ENCODE measurements at regions not wholly inside any gene's neighbourhood (a gene's known extent, or its start where the extent isn't known, plus 50 kb on each side); places are given as distances from the start of the nearest gene placed in this dataset.
A peak's percentile ranks its signal among the peaks of the same experiment; 100 is the strongest.

DNA sequence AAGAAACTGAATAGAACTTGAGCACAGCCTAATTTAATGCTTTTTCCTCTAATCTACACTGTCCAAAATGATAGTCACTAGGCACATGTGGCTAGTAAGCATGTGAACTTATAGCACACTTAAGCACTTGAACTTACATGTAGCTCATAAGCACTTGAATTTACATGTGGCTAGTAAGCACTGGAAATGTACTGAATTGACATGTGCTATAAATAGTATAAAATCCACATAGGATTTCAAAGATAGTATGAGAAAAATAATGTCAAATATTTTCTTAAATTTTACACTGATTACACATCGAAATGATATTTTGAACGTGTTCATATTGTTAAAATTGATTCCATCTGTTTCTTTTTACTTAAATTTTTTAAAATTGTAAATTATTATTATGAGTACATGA lies 167.3 kb downstream of the CARTPT start:
- H2BK5ac ChIP-seq (ENCODE audit: low read depth, low read length, poor library complexity, severe bottlenecking) = no peak overlapping the region
- no CpG with 5 or more reads among the region's 2 CpGs for WGBS
- H3K4ac ChIP-seq (ENCODE audit: low read depth in 1 of 2, low read length in 2 of 2) = no peak overlapping the region
- no peak overlapping the region for H2BK15ac ChIP-seq (ENCODE audit: low read depth, poor library complexity, severe bottlenecking)
- no peak overlapping the region for H3K4me2 ChIP-seq (ENCODE audit: low read length, poor library complexity, severe bottlenecking)
- no peaks in the 10 kb centered on the region for H3K36me3 ChIP-seq (ENCODE audit: control insufficient read depth in 1 of 2, insufficient read depth in 2 of 2, low read depth in 1 of 2, low read length in 2 of 2)
- H4K91ac ChIP-seq (ENCODE audit: low read length) = no peak overlapping the region
- H3K18ac ChIP-seq (ENCODE audit: low read depth in 1 of 2, low read length in 2 of 2) = no peak overlapping the region
- no peak overlapping the region for H2BK120ac ChIP-seq (ENCODE audit: low read depth, low read length)
- H3K79me1 ChIP-seq (replicated peaks; ENCODE audit: low read length, poor library complexity, severe bottlenecking) = no peaks in the 10 kb centered on the region
- H3K23ac ChIP-seq (ENCODE audit: low read length in 2 of 2) = no peak overlapping the region
- H2BK12ac ChIP-seq (ENCODE audit: low read length in 2 of 2) = no peak overlapping the region
- no peak overlapping the region for H2AFZ ChIP-seq (ENCODE audit: low read depth, low read length)
- no peak overlapping the region for H3K9ac ChIP-seq (ENCODE audit: low read length)
- no peak overlapping the region for H3K14ac ChIP-seq (ENCODE audit: low read length in 2 of 2)
- H3K27ac ChIP-seq (ENCODE audit: low read length, poor library complexity, severe bottlenecking) = no peak overlapping the region
- no peak overlapping the region for H2AK5ac ChIP-seq (ENCODE audit: low read length, severe bottlenecking)
- no peaks in the 10 kb centered on the region for H3K4me1 ChIP-seq (ENCODE audit: control insufficient read depth, insufficient read depth, low read depth, low read length)
- H4K8ac ChIP-seq (ENCODE audit: low read length) = no peak overlapping the region
- H3K9me3 ChIP-seq (ENCODE audit: control insufficient read depth, low read length) = no peaks in the 10 kb centered on the region
- H3K4me3 ChIP-seq (ENCODE audit: insufficient read depth in 1 of 2, low read depth in 1 of 2, low read length in 2 of 2) = no peak overlapping the region
- no peak for DNase-seq
- peaks cover 13 to 20% of the 10 kb centered on the region in 2 experiments for H3K27me3 ChIP-seq (ENCODE audit: control insufficient read depth in 1 of 2, insufficient read depth in 1 of 2, low read length in 2 of 2)

DNA sequence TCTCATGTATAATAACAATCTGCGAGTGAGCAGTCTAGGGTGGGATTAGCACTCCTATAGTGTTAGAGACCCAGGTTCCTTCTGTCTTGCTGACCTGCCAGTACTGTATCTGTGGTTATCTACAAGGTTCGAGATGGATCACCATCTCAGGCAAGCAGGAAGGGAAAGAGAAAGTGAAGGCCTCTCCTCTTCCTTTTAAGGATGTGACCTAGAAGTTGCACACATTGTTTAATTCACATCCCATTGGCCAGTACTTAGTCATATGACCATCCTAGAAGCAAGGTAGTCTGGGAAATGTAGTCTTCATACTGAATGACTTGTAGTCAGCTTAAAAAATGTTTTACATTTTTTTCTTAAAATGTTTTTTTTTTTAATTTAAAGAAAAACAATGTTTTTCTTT lies 168.6 kb downstream of the CARTPT start:
- Histone ChIP-seq H3K27me3 (ENCODE audit: control insufficient read depth in 1 of 2, insufficient read depth in 1 of 2, low read length in 2 of 2) (peaks cover 10 to 17% of the 10 kb centered on the region in 2 experiments), H2BK120ac (ENCODE audit: low read depth, low read length) (no peak overlapping the region), H2BK15ac (ENCODE audit: low read depth, poor library complexity, severe bottlenecking) (no peak overlapping the region), H2AFZ (ENCODE audit: low read depth, low read length) (no peak overlapping the region), H3K4me3 (ENCODE audit: insufficient read depth in 1 of 2, low read depth in 1 of 2, low read length in 2 of 2) (peak overlapping the region in 1 of 2 experiments; percentile 11), H3K27ac (ENCODE audit: low read length, poor library complexity, severe bottlenecking) (no peak overlapping the region), H3K79me1 (replicated peaks; ENCODE audit: low read length, poor library complexity, severe bottlenecking) (no peaks in the 10 kb centered on the region), H3K23ac (ENCODE audit: low read length in 2 of 2) (no peak overlapping the region), H3K9ac (ENCODE audit: low read length) (no peak overlapping the region), H2BK5ac (ENCODE audit: low read depth, low read length, poor library complexity, severe bottlenecking) (no peak overlapping the region), H2AK5ac (ENCODE audit: low read length, severe bottlenecking) (no peak overlapping the region), H3K14ac (ENCODE audit: low read length in 2 of 2) (no peak overlapping the region), H3K36me3 (ENCODE audit: control insufficient read depth in 1 of 2, insufficient read depth in 2 of 2, low read depth in 1 of 2, low read length in 2 of 2) (no peaks in the 10 kb centered on the region), H3K18ac (ENCODE audit: low read depth in 1 of 2, low read length in 2 of 2) (no peak overlapping the region), H3K4me2 (ENCODE audit: low read length, poor library complexity, severe bottlenecking) (no peak overlapping the region), H2BK12ac (ENCODE audit: low read length in 2 of 2) (no peak overlapping the region), H4K91ac (ENCODE audit: low read length) (no peak overlapping the region), H3K9me3 (ENCODE audit: control insufficient read depth, low read length) (no peaks in the 10 kb centered on the region), H4K8ac (ENCODE audit: low read length) (peak overlapping the region; percentile 73), H3K4ac (ENCODE audit: low read depth in 1 of 2, low read length in 2 of 2) (no peak overlapping the region), H3K4me1 (ENCODE audit: control insufficient read depth, insufficient read depth, low read depth, low read length) (no peaks in the 10 kb centered on the region)
- peak; percentile 91 for DNase-seq
- WGBS = 100% methylated on average over 2 of the region's 2 CpGs

DNA sequence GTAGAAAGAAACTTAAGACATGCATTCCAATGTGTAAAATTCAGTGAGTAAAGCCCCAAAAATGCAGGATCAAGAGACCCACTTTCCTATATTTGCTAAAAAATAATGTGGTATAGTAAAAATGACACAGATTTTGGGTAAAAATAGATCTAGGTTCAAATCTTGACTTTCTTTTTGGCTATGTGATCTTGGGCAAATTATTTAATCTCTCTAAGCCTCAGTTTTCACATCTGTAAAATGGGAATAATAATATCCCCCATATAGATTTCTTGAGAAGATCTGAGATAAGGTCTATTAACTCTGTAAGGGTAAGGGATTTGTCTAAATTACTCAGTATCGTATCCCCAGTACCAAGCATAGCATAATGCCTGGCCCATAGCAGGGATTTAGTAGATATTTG lies 172.3 kb downstream of the CARTPT start:
- no peaks in the 10 kb centered on the region for H3K4me1 ChIP-seq (ENCODE audit: control insufficient read depth, insufficient read depth, low read depth, low read length)
- no peak overlapping the region for H2AK5ac ChIP-seq (ENCODE audit: low read length, severe bottlenecking)
- H3K9me3 ChIP-seq (ENCODE audit: control insufficient read depth, low read length) = no peaks in the 10 kb centered on the region
- H2BK12ac ChIP-seq (ENCODE audit: low read length in 2 of 2) = no peak overlapping the region
- H3K4me2 ChIP-seq (ENCODE audit: low read length, poor library complexity, severe bottlenecking) = no peak overlapping the region
- H4K91ac ChIP-seq (ENCODE audit: low read length) = no peak overlapping the region
- H3K36me3 ChIP-seq (ENCODE audit: control insufficient read depth in 1 of 2, insufficient read depth in 2 of 2, low read depth in 1 of 2, low read length in 2 of 2) = no peaks in the 10 kb centered on the region
- no peak overlapping the region for H2BK15ac ChIP-seq (ENCODE audit: low read depth, poor library complexity, severe bottlenecking)
- no peak overlapping the region for H3K18ac ChIP-seq (ENCODE audit: low read depth in 1 of 2, low read length in 2 of 2)
- no peak overlapping the region for H2BK120ac ChIP-seq (ENCODE audit: low read depth, low read length)
- no peak overlapping the region for H2BK5ac ChIP-seq (ENCODE audit: low read depth, low read length, poor library complexity, severe bottlenecking)
- no peak overlapping the region for H4K8ac ChIP-seq (ENCODE audit: low read length)
- H3K27me3 ChIP-seq (ENCODE audit: control insufficient read depth in 1 of 2, insufficient read depth in 1 of 2, low read length in 2 of 2) = peaks cover 29% of the 10 kb centered on the region in 2 experiments
- no peak overlapping the region for H2AFZ ChIP-seq (ENCODE audit: low read depth, low read length)
- no peak overlapping the region for H3K23ac ChIP-seq (ENCODE audit: low read length in 2 of 2)
- H3K27ac ChIP-seq (ENCODE audit: low read length, poor library complexity, severe bottlenecking) = no peak overlapping the region
- 100% methylated on average over 1 of the region's 1 CpG for WGBS
- DNase-seq = no peak
- no peak overlapping the region for H3K4ac ChIP-seq (ENCODE audit: low read depth in 1 of 2, low read length in 2 of 2)
- no peak overlapping the region for H3K9ac ChIP-seq (ENCODE audit: low read length)
- H3K14ac ChIP-seq (ENCODE audit: low read length in 2 of 2) = no peak overlapping the region
- no peak overlapping the region for H3K4me3 ChIP-seq (ENCODE audit: insufficient read depth in 1 of 2, low read depth in 1 of 2, low read length in 2 of 2)
- no peaks in the 10 kb centered on the region for H3K79me1 ChIP-seq (replicated peaks; ENCODE audit: low read length, poor library complexity, severe bottlenecking)

DNA sequence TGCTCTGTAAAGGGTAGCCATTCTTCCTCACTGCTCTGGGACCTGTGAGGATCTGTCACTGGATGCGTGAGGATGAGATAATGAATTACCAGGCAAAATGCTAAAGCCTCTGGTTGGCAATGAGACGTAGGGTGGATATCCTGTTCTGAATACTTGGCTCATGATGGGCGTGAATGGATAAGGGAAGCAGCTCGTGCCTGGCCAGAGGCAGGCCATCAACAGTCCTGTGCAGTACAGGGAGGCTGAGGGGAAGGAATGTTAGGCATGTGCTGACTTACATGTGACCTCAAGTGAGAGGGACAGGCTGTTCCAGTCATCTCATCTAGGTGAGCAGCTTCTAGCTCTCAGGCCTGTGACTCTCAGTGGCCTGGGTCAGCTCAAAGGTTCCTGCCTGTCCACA lies 172.8 kb downstream of the CARTPT start:
- Histone ChIP-seq H3K36me3 (ENCODE audit: control insufficient read depth in 1 of 2, insufficient read depth in 2 of 2, low read depth in 1 of 2, low read length in 2 of 2) (no peaks in the 10 kb centered on the region), H3K14ac (ENCODE audit: low read length in 2 of 2) (no peak overlapping the region), H3K9ac (ENCODE audit: low read length) (no peak overlapping the region), H3K18ac (ENCODE audit: low read depth in 1 of 2, low read length in 2 of 2) (no peak overlapping the region), H3K4me2 (ENCODE audit: low read length, poor library complexity, severe bottlenecking) (no peak overlapping the region), H3K9me3 (ENCODE audit: control insufficient read depth, low read length) (no peaks in the 10 kb centered on the region), H3K4ac (ENCODE audit: low read depth in 1 of 2, low read length in 2 of 2) (no peak overlapping the region), H3K4me1 (ENCODE audit: control insufficient read depth, insufficient read depth, low read depth, low read length) (no peaks in the 10 kb centered on the region), H3K23ac (ENCODE audit: low read length in 2 of 2) (no peak overlapping the region), H2BK15ac (ENCODE audit: low read depth, poor library complexity, severe bottlenecking) (no peak overlapping the region), H2AK5ac (ENCODE audit: low read length, severe bottlenecking) (no peak overlapping the region), H4K91ac (ENCODE audit: low read length) (no peak overlapping the region), H2BK12ac (ENCODE audit: low read length in 2 of 2) (no peak overlapping the region), H4K8ac (ENCODE audit: low read length) (no peak overlapping the region), H3K79me1 (replicated peaks; ENCODE audit: low read length, poor library complexity, severe bottlenecking) (no peaks in the 10 kb centered on the region), H3K4me3 (ENCODE audit: insufficient read depth in 1 of 2, low read depth in 1 of 2, low read length in 2 of 2) (no peak overlapping the region), H2AFZ (ENCODE audit: low read depth, low read length) (no peak overlapping the region), H2BK5ac (ENCODE audit: low read depth, low read length, poor library complexity, severe bottlenecking) (no peak overlapping the region), H3K27me3 (ENCODE audit: control insufficient read depth in 1 of 2, insufficient read depth in 1 of 2, low read length in 2 of 2) (peaks cover 29% of the 10 kb centered on the region in 2 experiments), H2BK120ac (ENCODE audit: low read depth, low read length) (no peak overlapping the region), H3K27ac (ENCODE audit: low read length, poor library complexity, severe bottlenecking) (no peak overlapping the region)
- peak; percentile 31 for DNase-seq
- WGBS = 30% methylated on average over 4 of the region's 4 CpGs

All from mesenchymal stem cell (in vitro differentiated cells and primary cell).